OCI-LY1 (cell line): ENCODE measurements at regions not wholly inside any gene's neighbourhood (a gene's known extent, or its start where the extent isn't known, plus 50 kb on each side); places are given as distances from the start of the nearest gene placed in this dataset.

ENCODE experiments used
- EZH2 ChIP-seq: fragments of 200-600 bp; sonication (generic), shearing (Covaris generic); IDR thresholded peaks from 2 replicates; pipeline ENCODE4 v1.8.0; 2017; ENCODE audit warnings: borderline replicate concordance, mixed run types, mild to moderate bottlenecking, antibody characterized with exemption, low read length, moderate library complexity, mixed read lengths
- TF ChIP-seq, protein P1 (sequence below): fragments of 200-600 bp; sonication (generic), shearing (Covaris generic); IDR thresholded peaks from 2 replicates; pipeline ENCODE4 v1.5.1; 2017; ENCODE audit warnings: mild to moderate bottlenecking, antibody characterized with exemption, low read length, moderate library complexity, mixed read lengths

DNA sequence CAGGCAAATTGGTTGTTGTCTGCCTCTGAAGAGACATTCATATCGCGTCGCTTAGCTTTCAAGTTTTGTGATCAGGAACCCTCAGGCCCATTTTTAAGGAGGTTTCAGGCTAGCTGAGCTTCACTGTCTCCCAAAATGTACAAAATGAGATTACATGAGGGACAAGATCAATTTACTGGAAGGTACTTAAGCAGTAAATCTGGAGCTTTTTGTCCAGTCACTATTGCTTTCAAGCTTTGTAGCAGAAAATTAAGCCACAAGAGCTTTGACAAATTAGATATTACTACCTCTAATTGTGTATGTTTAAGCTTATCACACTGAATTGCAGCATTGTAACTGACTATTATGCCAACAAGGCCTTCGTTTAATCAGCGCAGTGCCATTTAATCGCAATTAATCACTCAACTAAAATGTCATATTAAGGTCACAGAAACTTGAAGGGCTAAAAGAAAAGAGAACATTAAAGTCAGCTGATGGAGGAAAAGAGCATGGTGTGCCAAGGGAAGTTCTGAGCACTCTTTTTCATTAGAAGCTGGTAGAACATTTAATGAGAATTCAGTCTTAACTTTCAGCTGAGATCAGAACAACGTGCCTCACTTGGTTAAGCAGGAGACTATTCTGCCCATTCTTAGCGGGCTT, 353.0 kb downstream of the FBXO8 start:
- TF ChIP-seq, protein P1, sequence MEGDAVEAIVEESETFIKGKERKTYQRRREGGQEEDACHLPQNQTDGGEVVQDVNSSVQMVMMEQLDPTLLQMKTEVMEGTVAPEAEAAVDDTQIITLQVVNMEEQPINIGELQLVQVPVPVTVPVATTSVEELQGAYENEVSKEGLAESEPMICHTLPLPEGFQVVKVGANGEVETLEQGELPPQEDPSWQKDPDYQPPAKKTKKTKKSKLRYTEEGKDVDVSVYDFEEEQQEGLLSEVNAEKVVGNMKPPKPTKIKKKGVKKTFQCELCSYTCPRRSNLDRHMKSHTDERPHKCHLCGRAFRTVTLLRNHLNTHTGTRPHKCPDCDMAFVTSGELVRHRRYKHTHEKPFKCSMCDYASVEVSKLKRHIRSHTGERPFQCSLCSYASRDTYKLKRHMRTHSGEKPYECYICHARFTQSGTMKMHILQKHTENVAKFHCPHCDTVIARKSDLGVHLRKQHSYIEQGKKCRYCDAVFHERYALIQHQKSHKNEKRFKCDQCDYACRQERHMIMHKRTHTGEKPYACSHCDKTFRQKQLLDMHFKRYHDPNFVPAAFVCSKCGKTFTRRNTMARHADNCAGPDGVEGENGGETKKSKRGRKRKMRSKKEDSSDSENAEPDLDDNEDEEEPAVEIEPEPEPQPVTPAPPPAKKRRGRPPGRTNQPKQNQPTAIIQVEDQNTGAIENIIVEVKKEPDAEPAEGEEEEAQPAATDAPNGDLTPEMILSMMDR = no peak
- TF ChIP-seq EZH2 = no peak
